B cell (primary cell): ENCODE measurements at regions not wholly inside any gene's neighbourhood (a gene's known extent, or its start where the extent isn't known, plus 50 kb on each side); places are given as distances from the start of the nearest gene placed in this dataset.

Source experiments
- ATAC-seq: fragments of 200-7000 bp; cut with Tn5 transposase; one replicate; pipeline ENCODE4 v1.10.0; 2021; ENCODE audit warnings: low read depth, mild to moderate bottlenecking, moderate number of reproducible peaks, moderate library complexity
- CTCF ChIA-PET: fragments of 350-600 bp; sonication (Branson Sonifier 250); formaldehyde crosslinking; loops from one replicate; lab custom pipeline; 2021; ENCODE audit warnings: antibody characterized with exemption, inconsistent platforms; lab: Charles Lee
- POLR2A ChIA-PET: fragments of 350-600 bp; sonication (Branson Sonifier 250); formaldehyde crosslinking; loops from one replicate; lab custom pipeline; 2021; ENCODE audit warnings: antibody characterized with exemption; lab: Charles Lee
- DNase-seq: peaks from one replicate; pipeline ENCODE4 v3.0.0; 2013
- H2AFZ ChIP-seq: 2 replicates; pipeline ENCODE4 v1.6.1; 2012; ENCODE audit warnings: mild to moderate bottlenecking, low read depth, low read length; ENCODE audit not compliant: insufficient read depth, poor library complexity, severe bottlenecking
- H3K27ac ChIP-seq, 2 donors: 1 replicate in 1 of 2; 2 replicates in 1 of 2; pipeline ENCODE4 v1.5.1; 2012 to 2013; ENCODE audit warnings: low read length in 2 of 2, mild to moderate bottlenecking in 2 of 2, moderate library complexity in 1 of 2
- H3K27me3 ChIP-seq, 4 experiments: fragments of 200-600 bp in 1 of 4; sonication (generic) in 1 of 4; replicated peaks in 1 of 4; 1 replicate in 2 of 4; 2 replicates in 2 of 4; pipeline versions ENCODE4 v1.6.1 to v1.7.0; 2013 to 2016; ENCODE audit warnings: low read length in 3 of 4, mild to moderate bottlenecking in 2 of 4, mixed read lengths in 1 of 4, moderate library complexity in 1 of 4; ENCODE audit not compliant: insufficient read depth in 4 of 4, control insufficient read depth in 3 of 4; ENCODE audit errors: control extremely low read depth in 1 of 4
- H3K36me3 ChIP-seq, 2 experiments: replicated peaks in 1 of 2; 1 replicate in 1 of 2; 2 replicates in 1 of 2; pipeline versions ENCODE4 v1.6.1 to v1.7.1; 2013; ENCODE audit warnings: low read length in 1 of 2; ENCODE audit not compliant: insufficient read depth in 2 of 2, control insufficient read depth in 1 of 2; ENCODE audit errors: control extremely low read depth in 1 of 2, extremely low read depth in 1 of 2
- H3K4me1 ChIP-seq, 2 donors: fragments of 200-600 bp in 1 of 2; sonication (generic) in 1 of 2; 1 replicate in 1 of 2; 2 replicates in 1 of 2; pipeline versions ENCODE4 v1.5.1 to v1.6.1; 2013 to 2017; ENCODE audit warnings: low read length in 2 of 2; ENCODE audit not compliant: control insufficient read depth in 2 of 2, insufficient read depth in 2 of 2
- H3K4me2 ChIP-seq: replicated peaks from 2 replicates; pipeline ENCODE3; 2012; ENCODE audit warnings: mild to moderate bottlenecking, low read depth, low read length; ENCODE audit not compliant: poor library complexity, severe bottlenecking
- H3K4me3 ChIP-seq, 5 experiments: fragments of 200-600 bp in 1 of 5; sonication (generic) in 1 of 5; 1 replicate in 3 of 5; 2 replicates in 2 of 5; pipeline versions ENCODE4 v1.5.1 to v1.7.0; 2011 to 2016; ENCODE audit warnings: low read length in 4 of 5, mild to moderate bottlenecking in 4 of 5, low read depth in 2 of 5, control low read depth in 1 of 5, moderate library complexity in 1 of 5; ENCODE audit not compliant: insufficient read depth in 1 of 5; ENCODE audit errors: control extremely low read depth in 1 of 5, extremely low read depth in 1 of 5
- H3K79me2 ChIP-seq: fragments of 200-600 bp; sonication (generic); one replicate; pipeline ENCODE4 v1.6.0; 2016; ENCODE audit warnings: low read length; ENCODE audit not compliant: control insufficient read depth, insufficient read depth
- H3K9ac ChIP-seq: fragments of 200-600 bp; sonication (generic); 2 replicates; pipeline ENCODE4 v1.6.1; 2017; ENCODE audit warnings: mild to moderate bottlenecking, low read length, moderate library complexity
- H3K9me3 ChIP-seq, 3 donors: one replicate each; pipeline versions ENCODE4 v1.6.1 to v1.7.1; 2013; ENCODE audit warnings: low read length in 2 of 3; ENCODE audit not compliant: control insufficient read depth in 2 of 3, insufficient read depth in 1 of 3; ENCODE audit errors: control extremely low read depth in 1 of 3
- H4K20me1 ChIP-seq: 2 replicates; pipeline ENCODE4 v1.6.0; 2012; ENCODE audit warnings: mild to moderate bottlenecking, low read length; ENCODE audit not compliant: insufficient read depth, control insufficient read depth, poor library complexity, severe bottlenecking
- H3K27ac Mint-ChIP-seq: one replicate; pipeline ENCODE4 v1.8.0; 2021; ENCODE audit warnings: mixed read lengths
- H3K27me3 Mint-ChIP-seq: one replicate; pipeline ENCODE4 v1.8.0; 2021; ENCODE audit warnings: mixed read lengths
- H3K4me1 Mint-ChIP-seq: one replicate; pipeline ENCODE4 v1.8.0; 2021; ENCODE audit warnings: mixed read lengths
- H3K4me3 Mint-ChIP-seq: one replicate; pipeline ENCODE4 v1.8.0; 2021; ENCODE audit warnings: mixed read lengths
- H3K9me3 Mint-ChIP-seq: one replicate; pipeline ENCODE4 v1.8.0; 2022; ENCODE audit warnings: mixed read lengths; ENCODE audit not compliant: insufficient read depth
- EZH2 ChIP-seq: IDR thresholded peaks from 2 replicates; pipeline ENCODE4 v1.6.1; 2012; ENCODE audit warnings: borderline replicate concordance, low read depth, mild to moderate bottlenecking, moderate library complexity, low read length; ENCODE audit not compliant: insufficient read depth, poor library complexity, severe bottlenecking
- WGBS: methylation state at CpG from one replicate; pipeline ENCODE4 v1.1.5; 2013; ENCODE audit warnings: missing lambda C conversion rate; ENCODE audit not compliant: insufficient coverage; 5-methylcytosine and 5-hydroxymethylcytosine counted together
- intact Hi-C: fragments of 100-400 bp; cut with micrococcal nuclease; formaldehyde crosslinking; loops from one replicate; pipeline ENCODE4 v1.10.0; 2022
- TF ChIP-seq, protein P1 (sequence below): fragments of 200-600 bp; IDR thresholded peaks from one replicate; pipeline ENCODE4 v1.8.0; 2022; ENCODE audit warnings: antibody characterized with exemption, mild to moderate bottlenecking

DNA sequence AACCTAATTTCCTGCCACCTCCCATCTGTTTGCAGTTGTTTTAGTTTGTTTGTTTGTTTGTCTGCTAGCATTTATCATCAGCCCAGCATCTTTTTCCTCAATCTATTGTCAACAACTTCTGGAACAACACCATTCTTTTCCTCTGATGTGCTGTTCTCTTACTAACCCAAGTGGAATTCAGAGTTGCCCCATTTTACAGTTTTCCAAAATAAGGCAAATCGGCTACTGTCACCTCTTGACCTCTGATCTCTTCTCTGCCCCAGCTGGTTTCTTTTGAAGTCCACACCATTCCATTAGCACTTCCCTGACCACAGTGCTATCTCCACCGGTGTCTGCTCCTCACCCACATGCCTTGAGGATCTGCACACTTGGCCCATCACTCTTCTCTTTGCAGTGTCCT is 102.4 kb downstream of the EFNB2 start:
- no peak overlapping the region for H3K4me3 ChIP-seq
- no peaks in the 10 kb centered on the region for H3K4me1 Mint-ChIP-seq
- no peaks in the 10 kb centered on the region for H3K27me3 ChIP-seq
- CTCF ChIA-PET = no interaction called here
- H3K79me2 ChIP-seq = no peaks in the 10 kb centered on the region
- DNase-seq = no peak
- TF ChIP-seq, protein P1, sequence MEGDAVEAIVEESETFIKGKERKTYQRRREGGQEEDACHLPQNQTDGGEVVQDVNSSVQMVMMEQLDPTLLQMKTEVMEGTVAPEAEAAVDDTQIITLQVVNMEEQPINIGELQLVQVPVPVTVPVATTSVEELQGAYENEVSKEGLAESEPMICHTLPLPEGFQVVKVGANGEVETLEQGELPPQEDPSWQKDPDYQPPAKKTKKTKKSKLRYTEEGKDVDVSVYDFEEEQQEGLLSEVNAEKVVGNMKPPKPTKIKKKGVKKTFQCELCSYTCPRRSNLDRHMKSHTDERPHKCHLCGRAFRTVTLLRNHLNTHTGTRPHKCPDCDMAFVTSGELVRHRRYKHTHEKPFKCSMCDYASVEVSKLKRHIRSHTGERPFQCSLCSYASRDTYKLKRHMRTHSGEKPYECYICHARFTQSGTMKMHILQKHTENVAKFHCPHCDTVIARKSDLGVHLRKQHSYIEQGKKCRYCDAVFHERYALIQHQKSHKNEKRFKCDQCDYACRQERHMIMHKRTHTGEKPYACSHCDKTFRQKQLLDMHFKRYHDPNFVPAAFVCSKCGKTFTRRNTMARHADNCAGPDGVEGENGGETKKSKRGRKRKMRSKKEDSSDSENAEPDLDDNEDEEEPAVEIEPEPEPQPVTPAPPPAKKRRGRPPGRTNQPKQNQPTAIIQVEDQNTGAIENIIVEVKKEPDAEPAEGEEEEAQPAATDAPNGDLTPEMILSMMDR = no peak
- TF ChIP-seq EZH2 = no peak
- no peak for ATAC-seq
- no peaks in the 10 kb centered on the region for H4K20me1 ChIP-seq
- 85% methylated on average over 2 of the region's 2 CpGs for WGBS
- no peak overlapping the region for H2AFZ ChIP-seq
- POLR2A ChIA-PET = no interaction called here
- no peaks in the 10 kb centered on the region for H3K36me3 ChIP-seq
- intact Hi-C loops = no loop called here
- no peak overlapping the region for H3K4me2 ChIP-seq
- no peaks in the 10 kb centered on the region for H3K4me1 ChIP-seq
- H3K9ac ChIP-seq = no peak overlapping the region
- no peak overlapping the region for H3K4me3 Mint-ChIP-seq
- no peaks in the 10 kb centered on the region for H3K9me3 Mint-ChIP-seq
- H3K27ac Mint-ChIP-seq = no peak overlapping the region
- no peaks in the 10 kb centered on the region for H3K27me3 Mint-ChIP-seq
- no peak overlapping the region for H3K27ac ChIP-seq
- no peaks in the 10 kb centered on the region for H3K9me3 ChIP-seq

DNA sequence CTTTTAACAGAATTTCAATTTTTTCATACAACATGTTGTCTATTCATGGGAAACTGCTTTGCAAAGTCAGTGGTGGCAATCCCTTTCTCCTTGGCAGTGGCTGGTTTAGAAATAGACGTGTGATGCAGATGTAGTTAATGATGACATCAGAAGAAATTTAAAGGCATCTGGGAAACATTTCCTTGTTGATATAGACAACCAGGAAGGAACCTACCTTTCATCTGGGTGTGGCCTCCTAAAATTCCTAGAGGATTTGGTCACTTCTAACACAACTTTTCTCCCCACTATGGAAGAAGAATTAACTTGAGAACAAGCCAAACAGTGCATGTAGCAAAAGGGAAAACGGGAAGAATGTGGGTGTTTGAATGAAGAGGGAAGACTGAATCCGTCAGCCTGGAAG is 102.8 kb downstream of the EFNB2 start:
- H3K36me3 ChIP-seq = no peaks in the 10 kb centered on the region

More for the DNA sequence above, 102.8 kb downstream of the EFNB2 start:
- no peaks in the 10 kb centered on the region for H3K9me3 Mint-ChIP-seq
- no peaks in the 10 kb centered on the region for H3K9me3 ChIP-seq
- no peaks in the 10 kb centered on the region for H3K27me3 ChIP-seq
- no peak overlapping the region for H3K4me3 ChIP-seq
- H3K27ac ChIP-seq = no peak overlapping the region
- H3K9ac ChIP-seq = no peak overlapping the region
- H3K4me2 ChIP-seq = no peak overlapping the region
- ChIA-PET POLR2A (no interaction called here), CTCF (no interaction called here)
- no peak for TF ChIP-seq EZH2
- TF ChIP-seq, protein P1 = no peak
- H4K20me1 ChIP-seq = no peaks in the 10 kb centered on the region
- H2AFZ ChIP-seq = no peak overlapping the region
- H3K4me3 Mint-ChIP-seq = no peak overlapping the region
- intact Hi-C loops = no loop called here
- no peaks in the 10 kb centered on the region for H3K4me1 Mint-ChIP-seq
- H3K27me3 Mint-ChIP-seq = no peaks in the 10 kb centered on the region
- WGBS = no CpG with 5 or more reads among the region's 3 CpGs
- ATAC-seq = no peak
- no peaks in the 10 kb centered on the region for H3K4me1 ChIP-seq
- H3K27ac Mint-ChIP-seq = no peak overlapping the region
- no peak for DNase-seq
- H3K79me2 ChIP-seq = no peaks in the 10 kb centered on the region
